SJSA1 (cell line): ENCODE measurements at regions not wholly inside any gene's neighbourhood (a gene's known extent, or its start where the extent isn't known, plus 50 kb on each side); places are given as distances from the start of the nearest gene placed in this dataset.
"Not testable (repeated sequence)": the region's sequence is repeated elsewhere in the genome, so short reads cannot be mapped to it uniquely, and the experiment has no call there.

Experiments used
- DNase-seq, 2 experiments: peaks; one replicate each; pipeline ENCODE4 v3.0.0-alpha.2; 2015 to 2020; ENCODE audit warnings: low spot score in 2 of 2, low read depth in 1 of 2
- H3K27ac ChIP-seq: fragments of 250-450 bp; sonication (Bioruptor Pico); 2 replicates; pipeline ENCODE4 v1.5.1; 2020; ENCODE audit warnings: mild to moderate bottlenecking, moderate library complexity
- H3K27me3 ChIP-seq: fragments of 250-450 bp; sonication (Bioruptor Pico); replicated peaks from 2 replicates; pipeline ENCODE4 v1.5.1; 2020; ENCODE audit warnings: mild to moderate bottlenecking, moderate library complexity
- H3K36me3 ChIP-seq: fragments of 250-450 bp; sonication (Bioruptor Pico); 2 replicates; pipeline ENCODE4 v1.5.1; 2020; ENCODE audit warnings: mild to moderate bottlenecking
- H3K4me1 ChIP-seq: fragments of 250-450 bp; sonication (Bioruptor Pico); replicated peaks from 2 replicates; pipeline ENCODE4 v1.6.1; 2021; ENCODE audit warnings: mild to moderate bottlenecking
- H3K4me3 ChIP-seq: fragments of 250-450 bp; sonication (Bioruptor Pico); 2 replicates; pipeline ENCODE4 v1.5.1; 2020; ENCODE audit warnings: mild to moderate bottlenecking
- H3K9me3 ChIP-seq: fragments of 250-450 bp; sonication (Bioruptor Pico); replicated peaks from 2 replicates; pipeline ENCODE4 v1.5.1; 2020; ENCODE audit warnings: mild to moderate bottlenecking

DNA sequence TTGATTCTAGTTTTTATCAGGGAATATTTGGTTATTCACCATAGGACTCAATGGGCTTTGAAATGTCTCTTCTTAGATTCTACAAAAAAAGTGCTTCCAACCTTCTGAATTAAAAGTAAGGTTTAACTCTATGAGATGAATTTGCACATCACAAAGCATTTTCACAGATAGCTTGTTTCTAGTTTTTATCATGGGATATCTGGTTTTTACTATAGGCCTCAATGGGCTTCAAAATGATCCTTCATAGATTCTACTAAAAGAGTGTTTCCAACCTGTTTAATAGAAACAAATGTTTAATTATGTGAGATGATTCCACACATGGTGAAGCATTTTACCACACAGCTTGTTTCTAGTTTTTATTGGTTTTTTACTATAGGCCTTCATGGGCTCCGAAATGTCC is 560.7 kb downstream of the KCNJ18 start:
- H3K27me3 ChIP-seq = no peaks in the 10 kb centered on the region
- no peak overlapping the region for H3K4me3 ChIP-seq
- H3K9me3 ChIP-seq = no peaks in the 10 kb centered on the region
- no peaks in the 10 kb centered on the region for H3K36me3 ChIP-seq
- no peak overlapping the region for H3K27ac ChIP-seq
- no peak for DNase-seq
- H3K4me1 ChIP-seq = no peaks in the 10 kb centered on the region

DNA sequence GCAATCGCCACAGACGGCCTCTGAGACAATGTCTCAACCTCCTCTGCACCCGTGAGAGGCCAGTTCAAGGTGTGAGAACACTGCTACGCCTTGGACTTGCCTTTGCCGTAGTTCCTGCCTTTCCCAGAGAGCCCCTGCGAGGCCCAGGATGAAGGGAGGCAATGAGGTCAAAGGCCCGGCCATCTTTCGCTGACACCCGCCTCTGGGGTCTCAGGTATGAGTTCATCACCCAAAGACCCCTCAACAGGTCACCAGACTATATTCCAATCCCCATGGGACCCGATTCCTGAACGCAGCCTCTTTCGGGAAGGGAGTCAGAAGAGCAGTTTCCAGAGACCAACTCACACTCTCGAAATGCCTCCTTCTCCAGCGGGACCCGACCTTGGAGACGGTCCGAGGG is 573.5 kb downstream of the KCNJ18 start:
- Histone ChIP-seq H3K27me3 (no peaks in the 10 kb centered on the region), H3K9me3 (no peaks in the 10 kb centered on the region; the same call in 1 of the 2 replicates), H3K4me3 (no peak overlapping the region), H3K36me3 (no peaks in the 10 kb centered on the region), H3K4me1 (no peaks in the 10 kb centered on the region), H3K27ac (no peak overlapping the region)
- DNase-seq = no peak

GRCh38 chr17:22266231-22266630 is 573.9 kb downstream of the KCNJ18 start:
- H3K27ac ChIP-seq = no peak overlapping the region
- H3K9me3 ChIP-seq = no peaks in the 10 kb centered on the region; the same call in 1 of the 2 replicates
- no peaks in the 10 kb centered on the region for H3K4me1 ChIP-seq
- no peaks in the 10 kb centered on the region for H3K27me3 ChIP-seq
- H3K4me3 ChIP-seq = no peak overlapping the region
- no peak for DNase-seq
- H3K36me3 ChIP-seq = no peaks in the 10 kb centered on the region

- no peak for DNase-seq
- Histone ChIP-seq H3K27ac (no peak overlapping the region), H3K4me3 (no peak overlapping the region), H3K27me3 (no peaks in the 10 kb centered on the region), H3K9me3 (no peaks in the 10 kb centered on the region; the same call in 1 of the 2 replicates), H3K36me3 (no peaks in the 10 kb centered on the region), H3K4me1 (no peaks in the 10 kb centered on the region)
These were observed 574.7 kb downstream of the KCNJ18 start for GRCh38 chr17:22267019-22267418.

- H3K9me3 ChIP-seq = no peaks in the 10 kb centered on the region; the same call in 1 of the 2 replicates
- no peak for DNase-seq
- H3K36me3 ChIP-seq = no peaks in the 10 kb centered on the region
These were observed 576.0 kb downstream of the KCNJ18 start for GRCh38 chr17:22268214-22268911.

GRCh38 chr17:22268912-22269220 is 576.5 kb downstream of the KCNJ18 start:
- Histone ChIP-seq H3K36me3 (no peaks in the 10 kb centered on the region), H3K4me3 (no peak overlapping the region), H3K27me3 (no peaks in the 10 kb centered on the region), H3K9me3 (no peaks in the 10 kb centered on the region; the same call in 1 of the 2 replicates), H3K4me1 (no peaks in the 10 kb centered on the region), H3K27ac (no peak overlapping the region)
- no peak for DNase-seq

More at GRCh38 chr17:22268214-22268911, 576.0 kb downstream of the KCNJ18 start:
- H3K27me3 ChIP-seq = no peaks in the 10 kb centered on the region
- H3K4me3 ChIP-seq = no peak overlapping the region
- H3K27ac ChIP-seq = no peak overlapping the region
- no peaks in the 10 kb centered on the region for H3K4me1 ChIP-seq

GRCh38 chr17:22270381-22270780 is 578.1 kb downstream of the KCNJ18 start:
- H3K36me3 ChIP-seq = no peaks in the 10 kb centered on the region
- H3K4me1 ChIP-seq = no peaks in the 10 kb centered on the region
- H3K4me3 ChIP-seq = no peak overlapping the region
- no peaks in the 10 kb centered on the region for H3K9me3 ChIP-seq
- no peak overlapping the region for H3K27ac ChIP-seq
- no peak for DNase-seq
- H3K27me3 ChIP-seq = no peaks in the 10 kb centered on the region

GRCh38 chr17:22270809-22271208 is 578.5 kb downstream of the KCNJ18 start:
- H3K4me1 ChIP-seq, H3K4me3 ChIP-seq, DNase-seq, H3K36me3 ChIP-seq, H3K27me3 ChIP-seq, H3K27ac ChIP-seq, H3K9me3 ChIP-seq: not testable (repeated sequence)

DNA sequence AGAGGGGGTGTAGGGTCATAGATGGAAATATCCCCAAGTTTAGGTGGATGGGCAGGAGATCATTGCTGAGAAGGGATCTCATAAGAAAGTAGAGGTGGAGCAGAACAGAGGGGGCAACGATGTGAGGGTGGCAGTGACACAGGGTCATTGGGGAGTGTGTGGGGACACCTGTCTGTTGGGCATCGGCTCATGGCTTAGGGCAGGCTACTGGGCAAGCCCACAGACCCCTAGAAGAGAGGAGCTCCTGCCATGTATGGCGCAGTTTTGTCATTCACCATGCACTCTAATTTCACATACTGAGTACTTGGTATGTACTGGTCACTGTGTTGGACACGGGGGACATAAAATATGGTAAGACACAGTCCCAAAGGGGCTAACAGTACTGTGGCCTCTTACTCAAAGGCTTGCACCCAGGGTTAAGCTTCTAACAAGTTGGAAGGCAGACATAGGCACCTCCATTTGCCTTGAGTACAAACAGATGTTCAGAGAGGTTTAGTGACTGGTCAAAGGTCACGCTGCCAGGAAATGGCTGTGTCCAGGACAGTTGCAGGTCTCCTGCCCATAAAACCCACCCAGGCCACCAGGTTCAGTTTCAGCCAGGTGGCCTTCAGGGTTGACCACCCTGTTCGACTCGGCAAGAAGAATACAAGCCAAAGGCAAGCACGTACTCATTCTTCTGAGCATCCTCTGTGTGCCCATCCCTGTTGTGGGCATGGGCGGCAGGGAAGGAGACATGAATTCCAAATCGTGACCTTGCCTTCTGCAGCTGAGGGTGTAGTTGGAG is 580.2 kb downstream of the KCNJ18 start:
- Histone ChIP-seq H3K9me3 (no peaks in the 10 kb centered on the region), H3K36me3 (no peaks in the 10 kb centered on the region), H3K4me1 (no peaks in the 10 kb centered on the region), H3K27me3 (no peaks in the 10 kb centered on the region), H3K4me3 (no peak overlapping the region), H3K27ac (no peak overlapping the region)
- no peak for DNase-seq

DNA sequence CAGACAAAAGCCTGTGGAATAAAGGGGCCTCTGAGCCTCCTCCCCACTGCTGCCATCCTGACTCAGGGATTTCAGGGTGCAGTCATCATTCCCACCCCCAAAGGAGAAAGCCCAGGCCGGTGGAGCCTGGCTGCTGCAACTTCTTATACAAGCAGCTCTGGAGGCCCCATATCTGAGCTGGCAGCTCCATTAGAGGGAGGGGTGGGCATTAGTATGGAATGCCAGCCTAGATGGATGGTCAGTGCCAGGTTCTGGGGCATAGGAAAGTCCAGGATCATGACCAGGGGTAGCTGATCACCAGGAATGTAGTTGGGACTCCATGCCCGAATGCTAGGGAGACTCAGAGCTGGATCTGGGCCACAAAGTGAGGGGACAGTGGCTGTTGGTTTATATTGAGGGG is 581.0 kb downstream of the KCNJ18 start:
- H3K36me3 ChIP-seq = no peaks in the 10 kb centered on the region
- no peak for DNase-seq
- no peaks in the 10 kb centered on the region for H3K4me1 ChIP-seq
- H3K27me3 ChIP-seq = no peaks in the 10 kb centered on the region
- no peak overlapping the region for H3K27ac ChIP-seq
- H3K4me3 ChIP-seq = no peak overlapping the region
- no peaks in the 10 kb centered on the region for H3K9me3 ChIP-seq

DNA sequence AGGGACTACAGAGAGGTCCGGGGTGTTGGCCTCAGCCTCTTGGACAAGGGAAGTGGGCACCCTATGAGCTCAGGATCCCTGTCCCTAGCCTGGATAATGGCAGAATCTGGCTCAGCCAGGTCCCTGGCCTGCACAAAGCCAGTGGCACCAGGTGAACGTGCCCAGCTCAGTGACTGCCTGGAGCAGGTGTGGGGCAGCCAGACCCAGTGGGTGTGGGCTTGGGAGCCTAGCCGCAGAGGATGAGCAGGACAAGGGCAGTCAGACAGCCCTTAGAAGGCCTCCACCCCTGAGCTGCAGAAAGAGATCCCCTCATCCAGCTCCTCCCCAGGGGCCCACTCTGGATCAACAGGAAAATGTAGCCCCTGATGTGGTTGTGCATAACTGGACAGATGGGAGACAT is 585.3 kb downstream of the KCNJ18 start:
- Histone ChIP-seq H3K9me3 (no peaks in the 10 kb centered on the region), H3K4me1 (no peaks in the 10 kb centered on the region), H3K27ac (no peak overlapping the region), H3K4me3 (no peak overlapping the region), H3K27me3 (no peaks in the 10 kb centered on the region), H3K36me3 (no peaks in the 10 kb centered on the region)
- no peak for DNase-seq

- Histone ChIP-seq H3K36me3 (no peaks in the 10 kb centered on the region), H3K27me3 (no peaks in the 10 kb centered on the region), H3K4me1 (no peaks in the 10 kb centered on the region), H3K27ac (no peak overlapping the region), H3K4me3 (no peak overlapping the region), H3K9me3 (no peaks in the 10 kb centered on the region)
- no peak for DNase-seq
These were observed 586.3 kb downstream of the KCNJ18 start for GRCh38 chr17:22278302-22279275.

- Histone ChIP-seq H3K4me3 (no peak overlapping the region), H3K4me1 (no peaks in the 10 kb centered on the region), H3K9me3 (no peaks in the 10 kb centered on the region), H3K27me3 (no peaks in the 10 kb centered on the region), H3K36me3 (no peaks in the 10 kb centered on the region), H3K27ac (no peak overlapping the region)
- no peak for DNase-seq
These were observed 594.2 kb downstream of the KCNJ18 start for GRCh38 chr17:22286337-22287041.
